GM19043 (cell line): ENCODE measurements at regions not wholly inside any gene's neighbourhood (a gene's known extent, or its start where the extent isn't known, plus 50 kb on each side); places are given as distances from the start of the nearest gene placed in this dataset.

ENCODE experiments used
- ATAC-seq: cut with Tn5 transposase; IDR thresholded peaks from one replicate; pipeline ENCODE4 v1.9.1; 2021; ENCODE audit warnings: low read depth; ENCODE audit not compliant: unreplicated experiment

GRCh38 chr10:130771491-130771946 lies 540.0 kb downstream of the TCERG1L start:
- ATAC-seq: no peak

GRCh38 chr10:130772056-130772455 lies 539.5 kb downstream of the TCERG1L start:
- no peak for ATAC-seq

GRCh38 chr10:130772676-130773075 lies 538.8 kb downstream of the TCERG1L start:
- no peak for ATAC-seq

- ATAC-seq: no peak
Observed at GRCh38 chr10:130773941-130774340, 537.6 kb downstream of the TCERG1L start.

- ATAC-seq: no peak
Observed at GRCh38 chr10:130774871-130775270, 536.6 kb downstream of the TCERG1L start.

- no peak for ATAC-seq
Observed at GRCh38 chr10:130775311-130775710, 536.2 kb downstream of the TCERG1L start.

- ATAC-seq: no peak
Observed at GRCh38 chr10:130776724-130777123, 534.8 kb downstream of the TCERG1L start.

- no peak for ATAC-seq
Observed at GRCh38 chr10:130777507-130778165, 533.9 kb downstream of the TCERG1L start.

GRCh38 chr10:130778166-130778545 lies 533.4 kb downstream of the TCERG1L start:
- no peak for ATAC-seq

- ATAC-seq: no peak
Observed at GRCh38 chr10:130780763-130781162, 530.8 kb downstream of the TCERG1L start.

GRCh38 chr10:130781206-130781605 lies 530.3 kb downstream of the TCERG1L start:
- no peak for ATAC-seq

GRCh38 chr10:130781623-130782022 lies 529.9 kb downstream of the TCERG1L start:
- no peak for ATAC-seq

- ATAC-seq: no peak
Observed at GRCh38 chr10:130782467-130782866, 529.1 kb downstream of the TCERG1L start.

GRCh38 chr10:130784326-130784725 lies 527.2 kb downstream of the TCERG1L start:
- ATAC-seq: no peak

- no peak for ATAC-seq
Observed at GRCh38 chr10:130786365-130786966, 525.1 kb downstream of the TCERG1L start.

GRCh38 chr10:130787243-130787642 lies 524.3 kb downstream of the TCERG1L start:
- ATAC-seq: no peak

GRCh38 chr10:130787821-130788220 lies 523.7 kb downstream of the TCERG1L start:
- no peak for ATAC-seq

- ATAC-seq: no peak
Observed at GRCh38 chr10:130790339-130790738, 521.2 kb downstream of the TCERG1L start.

- ATAC-seq: no peak
Observed at GRCh38 chr10:130792096-130792845, 519.2 kb downstream of the TCERG1L start.

GRCh38 chr10:130795819-130796218 lies 515.7 kb downstream of the TCERG1L start:
- no peak for ATAC-seq

- no peak for ATAC-seq
Observed at GRCh38 chr10:130799532-130799931, 512.0 kb downstream of the TCERG1L start.

- no peak for ATAC-seq
Observed at GRCh38 chr10:130800281-130800680, 511.2 kb downstream of the TCERG1L start.
